Fibroblast of skin of left biceps (primary cell): ENCODE measurements at regions not wholly inside any gene's neighbourhood (a gene's known extent, or its start where the extent isn't known, plus 50 kb on each side); places are given as distances from the start of the nearest gene placed in this dataset.
"Not testable (repeated sequence)": the region's sequence is repeated elsewhere in the genome, so short reads cannot be mapped to it uniquely, and the experiment has no call there.

Experiments
- DNase-seq, 2 experiments: peaks; one replicate each; pipeline ENCODE4 v3.0.0-alpha.2; 2013; ENCODE audit warnings: low read depth in 2 of 2

DNA sequence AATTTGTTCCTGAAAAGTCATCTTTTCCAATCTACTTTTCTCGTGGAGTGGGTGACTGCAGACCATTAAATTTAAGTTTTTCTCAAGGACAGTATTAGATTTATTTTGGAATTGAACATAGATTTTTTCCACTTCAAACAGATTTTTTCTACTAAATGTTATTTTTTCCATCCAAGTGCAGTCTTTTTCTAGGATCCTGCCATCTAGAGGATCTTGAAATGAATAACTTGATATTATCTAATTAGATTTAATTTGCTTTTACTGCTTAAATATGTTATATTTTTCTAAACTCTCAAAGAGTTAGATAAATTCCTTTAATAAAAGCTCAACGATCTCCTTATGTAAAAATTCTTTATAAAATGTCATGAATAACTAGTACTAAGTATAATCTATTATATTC lies 136.9 kb upstream of the PRR16 start:
- DNase-seq: no peak

GRCh38 chr5:120329095-120329494 lies 135.0 kb upstream of the PRR16 start:
- no peak for DNase-seq

DNA sequence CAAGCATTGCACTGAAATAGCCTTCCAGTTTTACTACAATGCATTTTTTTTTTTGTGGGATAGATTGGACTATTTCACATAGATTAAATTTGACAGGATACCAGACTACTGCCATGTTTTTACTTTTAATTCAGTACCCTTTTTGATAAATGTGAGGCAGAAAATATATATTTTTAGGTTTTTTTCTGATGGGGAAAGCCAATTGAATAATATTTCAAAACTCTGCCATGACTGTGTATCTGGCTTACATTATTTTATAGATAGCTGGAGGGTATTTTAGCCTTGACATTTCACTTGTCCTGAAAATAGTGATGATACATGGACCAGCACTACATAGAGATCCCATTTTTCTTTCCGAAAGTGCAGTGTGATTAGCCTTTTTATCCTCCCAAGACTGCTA lies 133.5 kb upstream of the PRR16 start:
- DNase-seq: no peak

DNA sequence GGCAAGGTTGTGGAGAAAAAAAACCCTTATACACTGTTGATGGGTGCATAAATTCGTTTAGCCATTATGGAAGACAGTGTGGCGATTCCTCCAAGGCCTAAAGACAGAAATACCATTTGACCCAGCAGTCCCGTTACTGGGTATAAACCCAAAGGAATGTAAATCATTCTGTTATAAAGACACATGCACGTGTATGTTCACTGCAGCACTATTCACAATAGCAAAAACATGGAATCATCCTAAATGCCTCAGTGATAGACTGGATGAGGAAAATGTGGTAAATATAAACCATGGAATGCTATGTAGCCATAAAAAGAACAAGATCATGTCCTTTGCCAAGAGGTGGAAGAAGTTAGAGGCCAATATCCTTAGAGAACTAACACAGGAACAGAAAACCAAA lies 119.9 kb upstream of the PRR16 start:
- no peak for DNase-seq

GRCh38 chr5:120345947-120346346 lies 118.2 kb upstream of the PRR16 start:
- no peak for DNase-seq

- not testable (repeated sequence) for DNase-seq
Observed at GRCh38 chr5:120351071-120351470, 113.0 kb upstream of the PRR16 start.

DNA sequence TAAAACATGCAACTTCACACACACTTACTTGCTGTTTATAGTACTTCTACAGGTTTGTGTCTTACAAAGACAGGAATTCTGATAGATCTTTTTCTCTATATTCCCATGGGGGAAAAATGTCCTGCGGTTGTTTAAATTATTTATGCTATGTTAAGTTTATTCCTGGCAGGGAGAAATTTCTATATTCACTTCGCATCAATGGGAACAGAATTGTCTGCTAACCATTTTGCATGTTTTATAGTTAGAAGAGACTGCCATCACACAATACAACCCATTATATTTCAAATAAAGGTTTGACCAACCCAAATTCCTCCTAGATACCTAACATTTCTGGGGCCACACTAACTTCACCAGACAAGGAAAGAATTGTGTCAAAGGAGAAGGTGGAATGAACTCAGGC lies 110.0 kb upstream of the PRR16 start:
- DNase-seq: no peak

GRCh38 chr5:120358949-120359348 lies 105.2 kb upstream of the PRR16 start:
- no peak for DNase-seq

GRCh38 chr5:120361941-120362340 lies 102.2 kb upstream of the PRR16 start:
- no peak for DNase-seq

GRCh38 chr5:120362426-120362825 lies 101.7 kb upstream of the PRR16 start:
- no peak for DNase-seq

DNA sequence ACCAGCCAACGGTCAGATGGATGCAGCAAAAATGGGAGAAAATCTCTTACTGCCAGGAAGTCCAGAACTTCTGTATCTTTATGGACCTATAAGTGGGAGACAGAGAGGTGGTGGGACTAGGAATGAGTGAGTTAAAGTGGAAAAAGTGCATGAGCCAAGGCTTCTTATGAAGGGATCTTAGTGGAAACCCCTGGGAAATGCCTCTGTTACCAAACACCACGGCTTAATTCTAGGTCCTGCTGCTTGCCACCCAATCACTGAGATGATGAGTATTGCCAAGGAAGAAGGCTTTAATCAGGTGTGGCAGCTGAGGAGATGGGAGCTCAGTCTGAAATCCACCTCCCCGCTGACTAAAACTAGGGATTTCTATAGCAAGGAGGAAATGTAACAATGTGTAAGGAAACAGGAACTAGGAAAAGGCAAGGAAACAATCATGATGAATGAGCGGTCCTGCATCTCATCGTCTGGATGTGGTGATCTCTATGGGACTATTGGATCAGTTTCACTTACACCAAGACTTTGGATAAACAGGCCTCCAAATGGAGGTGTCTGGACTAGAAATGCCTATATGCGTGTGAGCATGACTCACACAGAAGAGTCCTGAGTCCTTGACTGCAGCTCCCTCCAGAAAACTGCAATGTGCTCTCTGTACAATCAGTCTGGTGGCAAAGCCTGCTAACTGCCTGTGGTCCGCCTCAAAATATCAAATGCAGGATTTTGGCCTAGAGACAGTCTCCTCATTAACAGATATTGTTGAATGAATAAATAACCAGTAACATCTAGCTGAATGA lies 98.2 kb upstream of the PRR16 start:
- no peak for DNase-seq

DNA sequence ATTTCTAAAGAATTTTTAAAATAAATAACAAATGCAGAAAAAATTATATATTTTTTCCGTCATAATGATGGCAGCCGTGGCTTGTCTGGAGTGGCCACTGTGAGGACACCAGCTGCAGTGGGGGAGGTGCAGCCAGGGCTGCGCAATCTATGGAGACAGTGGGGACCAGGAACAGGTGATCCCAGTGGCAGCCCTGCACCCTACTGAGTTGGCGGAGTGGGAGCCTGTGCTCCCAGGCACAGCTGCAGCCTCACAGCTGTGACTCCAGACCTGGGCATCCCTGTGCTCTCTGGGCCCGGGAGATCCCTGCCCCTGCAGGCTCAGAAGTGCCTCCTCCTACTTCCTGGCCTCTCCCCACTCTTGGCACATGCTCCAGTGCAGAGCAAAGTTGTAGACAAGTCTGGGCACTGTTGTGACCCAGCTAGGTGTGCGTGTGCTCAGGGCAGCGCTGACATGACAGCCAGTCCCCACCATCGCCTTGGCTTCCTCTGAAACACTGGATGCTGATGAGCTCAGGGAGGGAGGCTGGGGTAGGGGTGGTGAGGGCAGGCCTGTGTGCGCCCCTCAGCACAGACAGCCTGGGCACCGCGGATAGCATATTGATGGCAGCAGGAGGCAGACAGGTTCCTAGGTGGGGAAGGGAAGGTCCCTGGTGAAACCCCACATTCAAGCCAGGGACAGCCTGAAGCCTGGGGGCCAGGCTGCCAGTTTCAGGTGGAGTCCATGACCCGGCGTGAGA lies 96.0 kb upstream of the PRR16 start:
- no peak for DNase-seq

DNA sequence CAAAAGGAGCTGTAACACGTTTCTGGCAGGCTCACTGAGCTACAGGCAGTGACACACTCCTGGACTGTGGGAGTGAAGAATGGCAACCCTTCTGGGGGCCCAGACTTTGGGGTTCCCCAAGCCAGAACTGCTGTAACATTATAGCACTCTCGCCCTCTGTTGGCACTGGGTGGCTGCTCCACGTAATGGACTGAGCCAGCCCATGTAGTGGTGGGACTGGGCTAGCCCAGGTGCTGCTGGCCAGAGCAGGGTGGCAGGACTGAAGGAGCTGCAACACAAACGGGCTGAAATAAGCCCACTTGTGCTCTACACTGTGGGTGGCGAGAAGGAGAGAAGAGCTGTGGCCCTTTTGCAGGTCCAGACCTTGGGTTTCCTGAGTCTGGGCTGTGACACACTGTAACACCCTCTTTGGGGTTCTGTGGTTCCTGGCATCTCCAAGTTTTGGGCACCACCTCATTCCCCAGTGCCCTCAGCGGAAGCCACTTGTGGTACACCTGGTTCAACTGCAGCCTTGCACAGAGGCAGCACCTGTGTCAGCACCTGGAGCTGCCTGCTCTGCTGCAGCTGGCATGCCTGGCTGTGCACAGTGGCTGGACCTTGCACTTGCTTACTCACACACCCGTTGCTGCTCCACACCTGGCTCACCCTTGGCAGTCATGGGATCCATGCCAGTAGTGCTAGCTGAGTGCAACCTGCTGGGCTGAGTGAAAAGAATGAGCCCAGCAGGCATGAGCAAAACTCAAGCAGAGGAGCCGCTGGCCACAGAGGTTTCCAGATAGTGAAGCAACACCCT lies 95.0 kb upstream of the PRR16 start:
- DNase-seq: no peak

DNA sequence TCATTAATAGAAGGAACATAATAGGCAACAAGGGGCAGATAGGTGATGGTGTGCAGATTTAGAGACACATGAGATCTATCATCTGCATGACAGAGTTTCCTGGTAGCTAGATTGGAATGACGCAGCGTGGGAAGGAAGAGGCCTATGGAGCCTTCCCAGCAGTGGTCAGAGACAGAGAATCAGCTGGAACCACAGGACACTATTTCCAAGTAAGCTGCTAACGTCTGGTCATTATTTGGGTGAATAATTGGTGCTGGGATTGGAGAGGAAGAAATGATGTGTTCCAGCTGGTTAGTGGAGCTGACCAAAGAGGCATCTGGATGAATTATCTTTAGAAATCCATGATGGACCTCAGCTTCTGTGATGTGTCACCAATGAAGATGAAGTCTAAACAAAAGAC lies 91.2 kb upstream of the PRR16 start:
- no peak for DNase-seq

- peak; percentile 28 for DNase-seq
Observed at GRCh38 chr5:120375248-120375647, 88.9 kb upstream of the PRR16 start.

DNA sequence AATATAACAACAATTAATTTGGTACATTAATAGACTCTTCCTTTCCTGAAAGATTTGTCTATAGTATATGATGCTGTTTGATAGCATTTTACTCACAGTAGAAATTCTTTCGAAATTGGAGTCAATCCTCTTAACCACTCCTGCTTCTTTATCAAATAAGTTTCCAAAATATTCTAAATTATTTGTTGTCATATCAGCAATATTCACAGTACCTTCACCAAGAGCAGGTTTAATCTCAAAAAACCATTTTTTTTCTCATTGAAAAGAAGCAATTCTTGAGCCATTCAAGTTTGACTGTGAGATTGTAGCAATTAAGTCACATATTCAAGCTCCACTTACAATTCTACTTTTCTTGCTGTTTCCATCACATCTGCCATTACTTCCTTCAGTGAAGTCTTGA lies 83.5 kb upstream of the PRR16 start:
- DNase-seq: no peak

DNA sequence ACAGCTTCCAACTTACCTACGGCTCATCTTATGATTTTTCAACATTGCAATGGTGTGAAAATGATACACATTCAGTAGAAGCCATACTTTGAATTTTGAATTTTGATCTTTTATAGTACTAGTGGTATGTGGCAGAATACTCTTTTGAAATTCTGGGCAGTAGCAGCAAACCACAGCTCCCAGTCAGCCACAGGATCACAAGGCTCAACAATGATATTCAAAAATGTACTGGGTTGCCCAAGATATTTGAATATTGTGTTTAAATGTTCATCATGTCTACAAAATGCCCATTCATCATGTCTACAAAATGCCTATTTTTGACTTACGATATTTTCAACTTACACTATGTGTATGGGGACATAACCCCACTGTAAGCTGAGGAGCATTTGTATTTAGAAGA lies 81.3 kb upstream of the PRR16 start:
- DNase-seq: no peak

DNA sequence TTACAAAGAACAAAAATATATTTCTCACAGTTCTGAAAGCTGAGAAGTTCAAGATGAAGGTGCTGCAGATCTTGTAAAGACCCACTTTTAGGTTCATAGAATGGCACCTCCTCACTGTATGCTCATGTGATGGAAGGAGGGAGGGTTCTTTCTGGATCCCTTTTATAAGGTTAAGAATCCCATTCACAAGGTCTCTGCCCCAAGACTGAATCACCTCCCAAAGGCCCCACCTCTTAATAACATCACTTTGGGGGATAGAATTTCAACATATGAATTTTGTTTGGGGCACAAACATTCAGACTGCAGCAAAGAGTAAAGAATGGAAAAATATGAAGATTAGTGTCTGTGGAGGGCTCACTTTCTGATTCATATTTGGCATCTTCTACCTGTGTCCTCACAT lies 77.1 kb upstream of the PRR16 start:
- no peak for DNase-seq

DNA sequence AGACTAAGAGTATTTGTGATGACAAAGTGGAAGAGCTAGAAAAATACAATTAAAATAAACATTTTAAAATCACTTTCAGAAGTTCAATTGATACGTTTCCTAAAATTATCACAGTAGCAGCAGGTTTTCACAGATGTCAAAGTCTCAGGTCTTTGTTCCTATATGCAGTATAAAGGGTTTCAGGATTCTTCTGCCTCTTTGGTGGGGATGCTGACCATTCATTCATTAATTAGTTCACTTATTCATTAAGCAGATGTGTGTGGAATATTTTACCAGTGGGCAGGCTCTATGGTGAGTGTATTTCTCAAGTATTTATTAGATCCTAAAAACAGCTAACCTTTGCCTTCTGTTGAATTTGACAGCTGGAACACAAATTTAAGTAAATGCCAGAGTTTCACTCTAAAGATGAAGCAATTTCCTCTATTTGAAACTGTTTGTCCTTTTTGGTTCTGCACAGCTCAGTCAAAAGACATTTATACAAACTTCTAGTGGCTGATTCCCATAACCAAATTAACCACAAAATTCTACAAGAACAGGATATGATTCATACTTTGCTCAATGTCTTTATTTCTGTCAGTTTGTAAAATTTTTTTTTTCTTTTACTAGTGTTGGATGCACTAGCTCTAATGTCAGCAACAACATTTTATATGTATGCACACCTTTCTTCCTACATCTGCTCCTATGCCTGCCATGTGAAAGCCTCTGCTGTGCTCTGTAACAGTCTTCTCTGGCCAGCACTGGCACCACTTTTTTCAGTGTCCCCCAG lies 75.9 kb upstream of the PRR16 start:
- peak; percentile 85 to 90 for DNase-seq

- DNase-seq: no peak
Observed at GRCh38 chr5:120394259-120394658, 69.8 kb upstream of the PRR16 start.

GRCh38 chr5:120396186-120396585 lies 67.9 kb upstream of the PRR16 start:
- DNase-seq: peak; percentile 56

DNA sequence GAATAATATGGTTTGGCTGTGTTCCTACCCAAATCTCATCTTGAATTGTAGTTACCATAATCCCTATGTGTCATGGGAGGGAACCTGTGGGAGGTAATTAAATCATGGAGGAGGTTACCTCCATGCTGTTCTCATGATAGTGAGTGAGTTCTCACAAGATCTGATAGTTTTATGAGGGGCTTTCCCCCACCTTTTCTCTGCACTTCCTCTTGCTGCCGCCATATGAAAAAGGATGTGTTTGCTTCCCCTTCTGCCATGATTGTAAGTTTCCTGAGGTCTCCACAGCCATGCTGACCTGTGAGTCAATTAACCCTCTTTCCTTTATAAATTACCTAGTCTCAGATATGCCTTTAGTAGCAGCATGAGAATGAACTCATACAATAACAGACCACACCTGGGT lies 63.7 kb upstream of the PRR16 start:
- no peak for DNase-seq
